ENCODE measurements at regions not wholly inside any gene's neighbourhood (a gene's known extent, or its start where the extent isn't known, plus 50 kb on each side); places are given as distances from the start of the nearest gene placed in this dataset.

DNA sequence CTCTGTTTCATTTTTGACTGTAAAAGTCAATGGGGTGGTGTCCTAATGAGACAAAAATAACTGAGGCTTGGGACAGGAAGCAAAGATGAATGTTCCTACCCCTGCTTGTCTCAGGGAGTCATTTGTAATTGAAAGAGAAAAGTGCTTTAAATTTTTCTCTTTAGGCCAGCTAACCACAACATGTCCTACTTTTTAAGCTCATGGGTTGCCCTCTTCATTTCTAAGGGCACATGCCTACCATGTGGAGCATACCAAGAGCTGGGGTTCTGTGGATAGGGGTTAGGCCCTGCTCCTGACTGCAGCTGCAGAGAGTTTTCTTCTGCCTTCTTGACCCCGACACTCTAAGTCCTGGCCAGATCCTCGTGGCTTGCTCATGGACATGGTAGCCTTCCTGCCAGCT lies 96.8 kb upstream of the ARL4C start:
- no peak for TF ChIP-seq CTCF (IDR thresholded peaks at IDR 0.05)
- no peak for TF ChIP-seq POLR2AphosphoS5 (IDR thresholded peaks at IDR 0.05; ENCODE audit: insufficient read depth in 1 of 2, low read depth in 1 of 2)
- TF ChIP-seq POLR2A (IDR thresholded peaks at IDR 0.05), result no peak

All from vagina (tissue), 2 donors.